Right atrium auricular region (tissue), 2 donors: ENCODE measurements at regions not wholly inside any gene's neighbourhood (a gene's known extent, or its start where the extent isn't known, plus 50 kb on each side); places are given as distances from the start of the nearest gene placed in this dataset.

Experiments used
- DNase-seq: peaks from one replicate; pipeline ENCODE4 v3.0.0-alpha.2; 2019; ENCODE audit warnings: low spot score
- H3K27ac ChIP-seq, 2 donors: fragments of 200-600 bp; sonication (generic); 1 replicate in 1 of 2; 2 replicates in 1 of 2; pipeline ENCODE4 v1.5.1; 2016 to 2019
- H3K27me3 ChIP-seq, 2 donors: fragments of 200-600 bp; sonication (generic); one replicate each; pipeline versions ENCODE4 v1.5.1 to v1.6.0; 2017 to 2019
- H3K36me3 ChIP-seq: fragments of 200-600 bp; sonication (generic); one replicate; pipeline ENCODE4 v1.5.1; 2016
- H3K4me1 ChIP-seq, 2 donors: fragments of 200-600 bp; sonication (generic); one replicate each; pipeline versions ENCODE4 v1.5.1 to v1.6.0; 2017 to 2019
- H3K4me3 ChIP-seq, 2 donors: fragments of 200-600 bp; sonication (generic); 1 replicate in 1 of 2; 2 replicates in 1 of 2; pipeline ENCODE4 v1.5.1; 2017 to 2019; ENCODE audit warnings: mild to moderate bottlenecking in 1 of 2, moderate library complexity in 1 of 2
- H3K9me3 ChIP-seq, 2 donors: fragments of 200-600 bp; sonication (generic); one replicate each; pipeline ENCODE4 v1.5.1; 2019
- CTCF ChIP-seq, 2 donors: fragments of 200-600 bp; sonication (generic); IDR thresholded peaks; one replicate each; pipeline ENCODE4 v1.5.1; 2019; ENCODE audit warnings: antibody characterized with exemption in 2 of 2

- H3K9me3 ChIP-seq, result no peaks in the 10 kb centered on the region
- no peak for DNase-seq
- no peak overlapping the region for H3K27ac ChIP-seq
- TF ChIP-seq CTCF (IDR thresholded peaks at IDR 0.05), result no peak
- no peaks in the 10 kb centered on the region for H3K27me3 ChIP-seq
- no peak overlapping the region for H3K4me3 ChIP-seq
- no peaks in the 10 kb centered on the region for H3K36me3 ChIP-seq
- no peaks in the 10 kb centered on the region for H3K4me1 ChIP-seq
Measured at GRCh38 chr4:33045334-33045733, 2325.2 kb downstream of the PCDH7 start.

DNA sequence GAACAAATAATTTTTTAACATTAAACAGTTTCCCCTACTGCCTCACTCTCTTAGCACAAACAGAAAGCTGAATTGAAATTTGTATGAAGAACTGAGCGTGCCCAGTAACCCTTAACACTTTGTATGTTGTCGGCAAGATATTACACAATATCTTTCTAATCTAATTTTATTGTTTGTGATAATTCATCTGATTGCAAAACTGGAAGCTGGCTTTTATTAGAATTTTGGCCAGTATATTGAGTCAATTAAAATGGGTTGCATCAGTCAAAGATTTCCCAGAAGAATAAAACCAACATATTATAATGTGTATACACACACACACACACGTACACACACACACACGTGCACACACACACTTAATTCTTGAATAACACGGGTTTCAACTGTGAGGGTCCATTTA lies 2332.1 kb downstream of the PCDH7 start:
- DNase-seq, result no peak
- no peaks in the 10 kb centered on the region for H3K36me3 ChIP-seq
- H3K4me3 ChIP-seq, result no peak overlapping the region
- no peaks in the 10 kb centered on the region for H3K27me3 ChIP-seq
- H3K4me1 ChIP-seq, result no peaks in the 10 kb centered on the region
- H3K9me3 ChIP-seq, result no peaks in the 10 kb centered on the region
- no peak for TF ChIP-seq CTCF (IDR thresholded peaks at IDR 0.05)
- no peak overlapping the region for H3K27ac ChIP-seq

DNA sequence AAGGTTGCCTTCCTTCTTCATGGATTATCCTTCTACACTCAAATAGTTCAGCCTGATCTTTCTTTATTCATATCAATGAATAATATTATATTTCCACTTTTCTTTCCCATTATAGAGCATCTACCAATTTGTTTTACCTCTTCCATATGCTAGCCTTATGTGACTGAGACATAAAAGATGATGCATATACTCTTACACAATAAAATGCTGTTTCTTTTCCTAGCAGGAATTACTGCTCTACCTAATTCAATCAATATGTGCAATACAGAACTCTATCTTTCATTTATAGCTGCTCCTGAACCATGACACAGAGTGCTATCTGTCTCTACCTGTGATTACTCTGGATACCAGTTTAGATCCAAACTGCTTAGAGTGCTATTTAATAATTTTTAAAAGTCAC lies 2334.0 kb downstream of the PCDH7 start:
- Histone ChIP-seq H3K9me3 (no peaks in the 10 kb centered on the region), H3K27me3 (no peaks in the 10 kb centered on the region), H3K4me3 (no peak overlapping the region), H3K36me3 (no peaks in the 10 kb centered on the region), H3K27ac (no peak overlapping the region), H3K4me1 (no peaks in the 10 kb centered on the region)
- DNase-seq, result no peak
- TF ChIP-seq CTCF (IDR thresholded peaks at IDR 0.05), result no peak

DNA sequence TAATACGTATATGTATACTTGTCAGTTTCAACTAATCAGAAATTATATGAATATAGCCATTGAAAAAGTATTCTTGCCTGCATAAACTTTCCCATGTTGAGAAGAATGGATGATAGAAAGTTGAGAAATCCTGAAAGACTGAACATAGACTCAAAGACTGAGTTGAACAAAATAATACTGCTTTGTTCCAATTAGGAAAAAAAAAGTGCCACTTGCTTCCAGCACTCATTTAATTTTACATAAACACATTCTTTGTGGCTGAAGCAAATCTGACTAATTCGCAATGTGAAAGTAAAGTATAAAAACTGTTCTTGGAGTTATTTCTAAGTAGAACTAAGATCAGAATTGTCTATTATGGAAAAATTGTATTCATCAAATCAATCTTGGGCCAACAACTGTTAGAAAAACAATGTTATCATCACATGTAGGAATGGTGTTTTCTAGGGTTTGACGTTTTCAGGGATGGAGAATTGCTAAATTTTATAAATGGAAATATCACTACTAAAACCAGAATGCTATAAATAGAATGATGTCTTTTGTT lies 2334.6 kb downstream of the PCDH7 start:
- Histone ChIP-seq H3K36me3 (no peaks in the 10 kb centered on the region), H3K9me3 (no peaks in the 10 kb centered on the region), H3K4me3 (no peak overlapping the region), H3K27me3 (no peaks in the 10 kb centered on the region), H3K4me1 (no peaks in the 10 kb centered on the region), H3K27ac (no peak overlapping the region)
- TF ChIP-seq CTCF (IDR thresholded peaks at IDR 0.05), result no peak
- DNase-seq, result no peak

- Histone ChIP-seq H3K4me1 (peaks cover 0 to 4% of the 10 kb centered on the region in 2 donors), H3K27ac (no peak overlapping the region), H3K36me3 (no peaks in the 10 kb centered on the region), H3K4me3 (no peak overlapping the region), H3K27me3 (no peaks in the 10 kb centered on the region), H3K9me3 (no peaks in the 10 kb centered on the region)
- TF ChIP-seq CTCF (IDR thresholded peaks at IDR 0.05), result no peak
- DNase-seq, result no peak
Measured at GRCh38 chr4:33057736-33058135, 2337.6 kb downstream of the PCDH7 start.

DNA sequence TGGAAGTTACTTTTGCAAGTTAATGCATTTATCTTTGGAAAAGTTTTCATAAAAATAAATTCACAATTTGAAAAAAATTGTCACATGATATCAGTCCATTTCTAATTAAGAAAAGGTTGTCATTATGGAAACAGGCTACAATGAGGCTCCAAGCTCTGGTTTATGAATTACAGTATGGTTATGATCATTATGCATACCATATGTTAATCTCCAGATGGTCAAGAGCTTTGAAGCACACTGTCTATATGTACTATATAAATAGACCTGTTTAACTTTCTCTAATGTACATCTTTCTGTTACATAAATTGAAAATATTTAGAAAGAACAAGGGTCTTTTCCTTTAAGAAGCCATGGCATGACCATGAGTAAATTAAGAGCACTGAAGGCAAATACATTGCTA lies 2338.8 kb downstream of the PCDH7 start:
- no peak for TF ChIP-seq CTCF (IDR thresholded peaks at IDR 0.05)
- no peak for DNase-seq
- H3K4me3 ChIP-seq, result no peak overlapping the region
- H3K27ac ChIP-seq, result no peak overlapping the region
- peaks cover 0 to 4% of the 10 kb centered on the region in 2 donors for H3K4me1 ChIP-seq
- H3K9me3 ChIP-seq, result no peaks in the 10 kb centered on the region
- H3K27me3 ChIP-seq, result no peaks in the 10 kb centered on the region
- no peaks in the 10 kb centered on the region for H3K36me3 ChIP-seq
